HG03432 (cell line): ENCODE measurements at regions not wholly inside any gene's neighbourhood (a gene's known extent, or its start where the extent isn't known, plus 50 kb on each side); places are given as distances from the start of the nearest gene placed in this dataset.
A peak's percentile ranks its signal among the peaks of the same experiment; 100 is the strongest.

Experiments
- ATAC-seq: cut with Tn5 transposase; IDR thresholded peaks from one replicate; pipeline ENCODE4 v1.9.1; 2021; ENCODE audit warnings: mild to moderate bottlenecking, moderate library complexity; ENCODE audit not compliant: unreplicated experiment

DNA sequence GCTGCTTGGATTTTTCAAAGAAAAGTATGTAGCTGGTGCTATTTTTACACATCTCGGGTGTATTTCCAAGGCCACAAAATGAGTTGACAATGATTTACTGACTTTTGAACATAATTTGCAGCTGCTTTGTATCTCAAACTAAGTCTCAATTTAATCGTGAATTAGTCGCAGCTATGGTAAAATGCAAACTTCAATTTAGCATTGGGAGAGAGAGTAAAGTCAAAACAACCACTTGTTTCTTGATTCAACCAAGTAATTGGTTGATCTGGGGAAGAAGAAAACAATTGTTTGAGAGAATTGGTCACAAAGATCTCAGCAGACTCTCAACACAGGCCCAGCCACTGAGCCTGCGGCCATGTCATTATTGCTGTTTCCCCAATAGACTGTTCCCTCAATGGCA lies 75.0 kb upstream of the DYRK2 start:
- no peak for ATAC-seq

- ATAC-seq = no peak
Measured at GRCh38 chr12:67578976-67579661, 69.4 kb upstream of the DYRK2 start.

- no peak for ATAC-seq
Measured at GRCh38 chr12:67579662-67580003, 68.9 kb upstream of the DYRK2 start.

GRCh38 chr12:67582238-67582834 lies 66.2 kb upstream of the DYRK2 start:
- no peak for ATAC-seq

GRCh38 chr12:67582844-67583243 lies 65.7 kb upstream of the DYRK2 start:
- no peak for ATAC-seq

DNA sequence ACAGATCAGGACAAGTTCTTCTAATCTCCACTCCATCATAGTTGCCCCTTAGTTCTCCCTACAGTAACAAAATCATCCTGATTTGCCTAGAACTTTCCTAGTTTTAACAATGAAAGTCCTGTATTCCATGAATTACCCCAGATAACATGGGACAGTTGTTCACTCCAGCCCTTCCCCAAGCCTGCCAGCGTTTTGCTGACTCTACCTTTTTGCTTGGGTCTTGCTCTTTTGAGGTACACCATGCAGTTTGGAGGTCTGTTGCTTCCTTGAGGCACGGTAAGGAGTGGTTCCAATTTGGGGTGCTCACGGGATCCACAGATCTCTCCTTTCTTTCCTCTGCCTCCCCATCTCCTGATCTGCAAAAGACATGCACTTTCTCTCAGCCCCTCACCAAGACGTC lies 61.6 kb upstream of the DYRK2 start:
- no peak for ATAC-seq

- no peak for ATAC-seq
Measured at GRCh38 chr12:67589078-67589477, 59.5 kb upstream of the DYRK2 start.

GRCh38 chr12:67590149-67590790 lies 58.3 kb upstream of the DYRK2 start:
- no peak for ATAC-seq

- ATAC-seq = peak; percentile 69
Measured at GRCh38 chr12:67592228-67593011, 56.1 kb upstream of the DYRK2 start.

DNA sequence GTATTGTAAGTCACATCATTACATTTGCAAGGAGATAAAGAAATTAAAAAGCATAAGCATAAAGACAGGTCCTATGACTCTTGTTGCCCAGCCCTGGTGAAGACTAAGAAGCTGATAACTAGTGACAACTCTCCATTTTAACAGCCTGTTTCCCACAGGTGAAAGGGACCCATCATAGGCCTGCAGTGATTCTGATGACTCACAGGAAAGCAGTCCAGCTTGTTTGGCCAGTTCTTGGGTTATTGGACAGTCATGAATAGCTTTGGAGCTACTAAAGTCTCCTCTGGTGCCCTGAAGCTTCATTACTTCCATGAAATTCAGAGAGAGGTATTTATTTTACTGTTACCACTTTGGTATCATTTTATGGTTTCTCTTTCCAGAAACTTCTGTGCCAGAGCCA lies 55.5 kb upstream of the DYRK2 start:
- peak; percentile 16 for ATAC-seq

DNA sequence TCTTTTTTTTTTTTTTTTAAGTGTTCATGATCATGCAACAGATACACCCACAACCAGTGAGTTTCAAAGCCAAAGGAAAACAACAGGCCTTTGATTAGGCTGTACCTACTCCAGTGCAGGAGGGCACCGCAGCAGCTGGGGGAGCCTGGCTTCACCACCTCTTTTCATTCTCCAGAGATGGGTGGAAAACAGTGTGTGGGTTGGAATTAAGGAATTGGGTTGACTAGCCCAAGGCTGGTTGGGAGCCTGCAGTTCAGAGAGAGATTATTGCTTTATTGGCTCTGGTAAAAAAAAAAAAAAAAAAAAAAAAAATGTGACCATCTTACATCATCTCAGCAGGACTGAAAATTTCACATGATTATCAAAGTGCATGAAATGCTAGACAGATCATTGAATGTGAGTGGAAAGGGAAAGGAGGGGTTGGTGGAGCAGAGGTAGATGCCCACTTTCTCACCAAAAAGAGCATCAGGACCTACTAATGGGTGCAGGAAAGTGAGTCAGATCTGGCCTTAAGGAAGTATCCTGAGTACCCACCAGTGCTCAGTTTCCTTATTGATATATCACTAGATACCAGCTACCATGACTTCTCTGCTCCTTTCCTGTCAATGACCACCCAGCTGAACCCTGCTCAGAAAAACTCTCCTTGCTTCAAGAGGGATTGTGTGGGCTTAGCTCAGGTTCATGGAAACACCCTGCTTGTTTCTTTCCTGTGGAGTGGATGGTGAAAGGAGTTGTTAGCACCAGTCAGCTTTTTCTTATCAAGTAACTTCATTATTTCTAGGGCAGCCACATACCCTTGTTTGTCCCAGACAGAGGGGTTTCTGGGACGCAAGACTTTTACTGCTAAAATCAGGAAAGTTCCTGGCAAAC lies 54.8 kb upstream of the DYRK2 start:
- ATAC-seq = no peak

DNA sequence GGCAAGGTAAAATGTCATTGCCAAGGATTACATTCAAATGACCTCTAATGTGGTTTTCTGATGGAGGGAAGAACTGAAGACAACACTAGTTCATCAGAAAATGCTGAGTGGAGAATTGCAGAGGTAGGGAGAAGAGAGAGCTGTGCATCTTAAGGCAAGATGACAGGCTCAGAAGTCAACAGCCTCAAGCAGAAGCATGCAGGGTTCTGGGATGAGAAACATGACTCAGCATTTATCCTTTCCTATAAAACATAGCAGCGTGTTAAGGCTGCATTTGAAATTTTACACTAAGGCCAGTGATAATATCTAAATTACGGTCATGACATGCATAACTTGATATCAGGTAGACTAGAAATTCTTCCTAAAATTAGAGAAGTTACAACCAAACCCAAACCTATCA lies 53.7 kb upstream of the DYRK2 start:
- ATAC-seq = no peak

GRCh38 chr12:67595365-67595764 lies 53.2 kb upstream of the DYRK2 start:
- ATAC-seq = no peak

DNA sequence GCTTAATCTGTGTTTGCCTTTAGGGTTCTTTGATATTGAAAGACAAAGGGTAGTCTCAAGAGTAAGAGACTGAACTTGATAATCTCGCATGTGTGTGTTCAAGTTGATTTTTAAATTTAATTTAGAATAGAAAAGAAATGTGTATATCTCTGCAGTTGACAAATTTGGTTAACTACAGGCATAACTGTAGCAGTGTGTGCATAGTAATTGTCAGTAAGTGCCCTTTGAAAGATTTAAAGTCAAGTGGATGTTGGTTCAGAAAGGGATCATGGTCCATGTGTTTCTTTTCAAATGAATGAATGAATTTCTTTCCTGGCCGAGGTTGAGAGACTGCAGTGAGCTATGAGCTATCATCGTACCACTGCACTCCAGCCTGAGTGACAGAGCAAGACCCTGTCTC lies 49.9 kb upstream of the DYRK2 start:
- ATAC-seq = no peak
